ENCODE measurements at regions not wholly inside any gene's neighbourhood (a gene's known extent, or its start where the extent isn't known, plus 50 kb on each side); places are given as distances from the start of the nearest gene placed in this dataset.

DNA sequence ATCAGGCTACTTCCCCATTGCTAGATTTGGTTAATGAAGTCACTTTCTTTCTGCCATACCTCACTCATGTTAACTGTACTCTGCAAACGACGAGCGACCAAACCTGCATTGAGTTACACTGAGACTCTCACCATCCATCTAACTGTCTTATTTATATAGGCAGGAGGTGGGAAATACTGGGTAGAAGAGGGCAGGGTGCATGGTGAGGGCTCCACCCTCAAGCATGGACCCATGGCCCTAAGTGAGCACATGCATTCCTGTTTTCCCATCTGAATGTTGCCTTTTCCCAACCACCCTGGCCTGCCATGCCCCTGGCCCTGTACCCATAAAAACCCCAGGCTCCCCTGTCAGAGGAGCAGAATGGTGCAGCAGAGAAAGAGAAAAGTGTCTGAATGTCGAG, 52.7 kb upstream of the IL6ST start:
- BruUV-seq (replicated peaks) = no TSS peak
- H3K9me1 ChIP-seq (replicated peaks; ENCODE audit: control insufficient read depth, extremely low read depth, insufficient read depth, low read length) = no peaks in the 10 kb centered on the region
- TF ChIP-seq POLR2A (IDR thresholded peaks at IDR 0.05; ENCODE audit: low read depth, low read length) = no peak
- no peak for TF ChIP-seq JUN (IDR thresholded peaks at IDR 0.05; ENCODE audit: borderline replicate concordance, insufficient read depth, insufficient read length, low read depth)
- TF ChIP-seq, protein P1, sequence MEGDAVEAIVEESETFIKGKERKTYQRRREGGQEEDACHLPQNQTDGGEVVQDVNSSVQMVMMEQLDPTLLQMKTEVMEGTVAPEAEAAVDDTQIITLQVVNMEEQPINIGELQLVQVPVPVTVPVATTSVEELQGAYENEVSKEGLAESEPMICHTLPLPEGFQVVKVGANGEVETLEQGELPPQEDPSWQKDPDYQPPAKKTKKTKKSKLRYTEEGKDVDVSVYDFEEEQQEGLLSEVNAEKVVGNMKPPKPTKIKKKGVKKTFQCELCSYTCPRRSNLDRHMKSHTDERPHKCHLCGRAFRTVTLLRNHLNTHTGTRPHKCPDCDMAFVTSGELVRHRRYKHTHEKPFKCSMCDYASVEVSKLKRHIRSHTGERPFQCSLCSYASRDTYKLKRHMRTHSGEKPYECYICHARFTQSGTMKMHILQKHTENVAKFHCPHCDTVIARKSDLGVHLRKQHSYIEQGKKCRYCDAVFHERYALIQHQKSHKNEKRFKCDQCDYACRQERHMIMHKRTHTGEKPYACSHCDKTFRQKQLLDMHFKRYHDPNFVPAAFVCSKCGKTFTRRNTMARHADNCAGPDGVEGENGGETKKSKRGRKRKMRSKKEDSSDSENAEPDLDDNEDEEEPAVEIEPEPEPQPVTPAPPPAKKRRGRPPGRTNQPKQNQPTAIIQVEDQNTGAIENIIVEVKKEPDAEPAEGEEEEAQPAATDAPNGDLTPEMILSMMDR (IDR thresholded peaks at IDR 0.05; ENCODE audit: extremely low read depth in 1 of 2, insufficient read depth in 1 of 2, low read depth in 1 of 2, low read length in 2 of 2) = no peak
- H2AFZ ChIP-seq (ENCODE audit: low read depth, low read length) = no peak overlapping the region
- H3K27me3 ChIP-seq (ENCODE audit: control insufficient read depth in 2 of 2, insufficient read depth in 2 of 2, low read length in 2 of 2) = no peaks in the 10 kb centered on the region
- H3K9ac ChIP-seq (replicated peaks; ENCODE audit: extremely low read depth, insufficient read depth, low read length) = no peak overlapping the region
- FAIRE-seq (no peak), DNase-seq (ENCODE audit: low read depth, low spot score) (no peak)
- H3K27ac ChIP-seq (ENCODE audit: insufficient read depth, low read depth, low read length) = no peak overlapping the region
- no peak overlapping the region for H3K4me3 ChIP-seq (replicated peaks in 1 of 3; ENCODE audit: insufficient read depth in 1 of 3, low read depth in 1 of 3, low read length in 3 of 3)
- peaks cover 20% of the 10 kb centered on the region for H3K4me1 ChIP-seq (ENCODE audit: control insufficient read depth, extremely low read depth, insufficient read depth, low read length)
- H3K9me3 ChIP-seq (replicated peaks; ENCODE audit: control insufficient read depth, insufficient read depth, low read length) = no peaks in the 10 kb centered on the region
- H3K36me3 ChIP-seq (ENCODE audit: control insufficient read depth in 2 of 2, extremely low read depth in 1 of 2, insufficient read depth in 2 of 2, low read length in 2 of 2) = no peaks in the 10 kb centered on the region
- no peaks in the 10 kb centered on the region for H4K20me1 ChIP-seq (replicated peaks; ENCODE audit: control insufficient read depth, extremely low read depth, insufficient read depth, low read length)
- no peak overlapping the region for H3K4me2 ChIP-seq (ENCODE audit: insufficient read depth, low read length)
- dilution Hi-C loops (cut with MboI; ENCODE audit: extremely low pct_ligation_motif_present, low sequenced_read_pairs) (no loop called here), intact Hi-C loops (cut with micrococcal nuclease) (no loop called here)
- H3K79me2 ChIP-seq (ENCODE audit: control insufficient read depth, insufficient read depth, low read length) = no peaks in the 10 kb centered on the region
- CTCF ChIA-PET = no interaction called here
- POLR2A ChIA-PET = no interaction called here

DNA sequence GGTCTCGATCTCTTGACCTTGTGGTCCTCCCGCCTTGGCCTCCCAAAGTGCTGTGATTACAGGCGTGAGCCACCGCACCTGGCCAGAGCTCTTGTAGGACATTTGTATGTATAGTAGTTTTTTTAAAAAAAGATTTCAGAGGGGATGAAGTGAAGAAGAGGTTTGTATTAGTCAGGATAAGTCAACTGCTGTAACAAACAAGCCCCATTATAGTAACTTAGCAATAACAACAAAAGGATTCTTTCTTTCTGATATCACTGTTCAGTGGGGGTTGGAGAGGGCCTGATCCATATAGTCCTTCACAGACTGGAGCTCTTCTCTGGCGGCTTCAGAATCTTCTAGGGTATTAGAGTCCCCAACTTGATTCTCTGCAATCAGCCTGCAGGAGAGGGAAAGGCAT, 50.7 kb upstream of the IL6ST start:
- Histone ChIP-seq H3K27ac (ENCODE audit: insufficient read depth, low read depth, low read length) (no peak overlapping the region), H3K4me1 (ENCODE audit: control insufficient read depth, extremely low read depth, insufficient read depth, low read length) (peaks cover 13% of the 10 kb centered on the region), H3K4me2 (ENCODE audit: insufficient read depth, low read length) (no peak overlapping the region), H3K4me3 (replicated peaks in 1 of 3; ENCODE audit: insufficient read depth in 1 of 3, low read depth in 1 of 3, low read length in 3 of 3) (no peak overlapping the region), H3K36me3 (ENCODE audit: control insufficient read depth in 2 of 2, extremely low read depth in 1 of 2, insufficient read depth in 2 of 2, low read length in 2 of 2) (no peaks in the 10 kb centered on the region), H3K79me2 (ENCODE audit: control insufficient read depth, insufficient read depth, low read length) (no peaks in the 10 kb centered on the region), H2AFZ (ENCODE audit: low read depth, low read length) (no peak overlapping the region), H3K9me3 (replicated peaks; ENCODE audit: control insufficient read depth, insufficient read depth, low read length) (no peaks in the 10 kb centered on the region), H4K20me1 (replicated peaks; ENCODE audit: control insufficient read depth, extremely low read depth, insufficient read depth, low read length) (no peaks in the 10 kb centered on the region), H3K27me3 (ENCODE audit: control insufficient read depth in 2 of 2, insufficient read depth in 2 of 2, low read length in 2 of 2) (no peaks in the 10 kb centered on the region), H3K9ac (replicated peaks; ENCODE audit: extremely low read depth, insufficient read depth, low read length) (no peak overlapping the region), H3K9me1 (replicated peaks; ENCODE audit: control insufficient read depth, extremely low read depth, insufficient read depth, low read length) (no peaks in the 10 kb centered on the region)
- intact Hi-C loops (cut with micrococcal nuclease) (no loop called here), dilution Hi-C loops (cut with MboI; ENCODE audit: extremely low pct_ligation_motif_present, low sequenced_read_pairs) (no loop called here)
- FAIRE-seq = no peak
- CTCF ChIA-PET = interaction anchor here (1.0 to 1.4 kb wide), 2 partner anchors 13 to 14 kb away, joined by 3 read pairs; no protein-coding TSS in a partner anchor
- TF ChIP-seq EZH2 (IDR thresholded peaks at IDR 0.05; ENCODE audit: borderline replicate concordance, low read depth, low read length, severe bottlenecking) (no peak), MYC (IDR thresholded peaks at IDR 0.05; ENCODE audit: low read depth, low read length) (no peak), FOS (IDR thresholded peaks at IDR 0.05; ENCODE audit: borderline replicate concordance, insufficient read depth, low read length) (no peak), POLR2AphosphoS5 (IDR thresholded peaks at IDR 0.05; ENCODE audit: insufficient read depth, low read depth, low read length) (no peak), POLR2A (IDR thresholded peaks at IDR 0.05; ENCODE audit: low read depth, low read length) (no peak), JUN (IDR thresholded peaks at IDR 0.05; ENCODE audit: borderline replicate concordance, insufficient read depth, insufficient read length, low read depth) (no peak), GATA2 (IDR thresholded peaks at IDR 0.05; ENCODE audit: insufficient read depth, insufficient read length, low read depth, low read length) (no peak)
- TF ChIP-seq, protein P2, sequence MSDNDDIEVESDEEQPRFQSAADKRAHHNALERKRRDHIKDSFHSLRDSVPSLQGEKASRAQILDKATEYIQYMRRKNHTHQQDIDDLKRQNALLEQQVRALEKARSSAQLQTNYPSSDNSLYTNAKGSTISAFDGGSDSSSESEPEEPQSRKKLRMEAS (IDR thresholded peaks at IDR 0.05; ENCODE audit: insufficient read depth, insufficient read length) = no peak
- TF ChIP-seq, protein P1 (IDR thresholded peaks at IDR 0.05; ENCODE audit: extremely low read depth in 1 of 2, insufficient read depth in 1 of 2, low read depth in 1 of 2, low read length in 2 of 2) = no peak
- no peak for DNase-seq (ENCODE audit: low read depth, low spot score)
- POLR2A ChIA-PET = no interaction called here
- BruUV-seq (replicated peaks) = no TSS peak

Measured in endothelial cell of umbilical vein (primary cell).